ENCODE measurements at regions not wholly inside any gene's neighbourhood (a gene's known extent, or its start where the extent isn't known, plus 50 kb on each side); places are given as distances from the start of the nearest gene placed in this dataset.

DNA sequence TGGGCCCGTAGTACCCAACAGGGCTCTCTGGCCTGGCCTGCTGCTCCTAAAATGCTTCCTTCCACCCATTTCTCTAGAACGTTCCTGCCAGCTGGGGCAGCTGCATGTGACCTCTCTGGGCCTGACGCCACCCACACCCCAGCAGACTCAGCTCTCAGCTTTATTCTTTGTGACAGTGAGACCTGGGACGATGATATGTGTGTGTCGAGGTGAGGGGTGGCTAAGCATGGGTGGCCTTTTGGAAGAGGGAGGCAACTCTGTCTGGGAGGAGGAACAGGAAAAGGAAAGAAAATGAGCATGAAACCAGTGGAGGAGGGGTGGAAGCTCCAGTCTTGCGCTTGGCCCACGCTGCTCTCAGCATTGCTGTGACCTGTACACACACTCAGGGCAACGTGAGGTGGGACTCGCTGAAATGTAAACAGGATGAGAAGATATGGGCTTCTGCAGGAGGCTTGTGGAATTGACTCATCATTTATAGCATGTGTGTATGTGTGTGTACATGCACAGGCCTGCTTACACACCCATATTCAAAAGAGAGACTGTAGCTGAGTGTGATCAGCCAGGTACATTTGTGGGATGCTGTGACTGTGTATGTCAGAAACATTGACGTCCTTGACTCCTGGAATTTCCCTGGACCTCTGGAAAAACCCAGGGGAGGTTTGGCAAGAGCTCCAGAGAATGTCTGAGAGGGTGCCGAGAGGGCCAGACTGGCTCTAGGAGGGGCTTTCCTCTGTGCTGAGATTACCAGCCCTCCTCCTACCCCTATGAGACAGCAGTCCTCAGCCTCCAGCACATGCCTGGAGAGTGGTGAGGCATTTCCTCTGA lies 137.9 kb downstream of the PJA1 start:
- peaks cover 26% of the 10 kb centered on the region for H3K4me1 ChIP-seq (ENCODE audit: low read length)
- no peaks in the 10 kb centered on the region for H3K36me3 ChIP-seq (replicated peaks; ENCODE audit: low read depth, low read length)
- H3K9ac ChIP-seq (ENCODE audit: low read length) = no peak overlapping the region
- H3K4me2 ChIP-seq (ENCODE audit: low read length) = peak overlapping the region; percentile 33; the same call in 1 of the 2 replicates
- no peak overlapping the region; the same call in 1 of the 2 replicates for H3K27ac ChIP-seq (ENCODE audit: low read length)
- no peaks in the 10 kb centered on the region for H3K27me3 ChIP-seq (ENCODE audit: low read depth, low read length)
- no peaks in the 10 kb centered on the region for H3K79me2 ChIP-seq (ENCODE audit: low read length)
- no peaks in the 10 kb centered on the region for H3K9me3 ChIP-seq (ENCODE audit: insufficient read depth, low read length)
- H3K4me3 ChIP-seq (ENCODE audit: low read length) = no peak overlapping the region
- no peak overlapping the region for H2AFZ ChIP-seq (ENCODE audit: low read depth, low read length)
- H4K20me1 ChIP-seq (ENCODE audit: insufficient read depth, low read length) = no peaks in the 10 kb centered on the region
- TF ChIP-seq, protein P1, sequence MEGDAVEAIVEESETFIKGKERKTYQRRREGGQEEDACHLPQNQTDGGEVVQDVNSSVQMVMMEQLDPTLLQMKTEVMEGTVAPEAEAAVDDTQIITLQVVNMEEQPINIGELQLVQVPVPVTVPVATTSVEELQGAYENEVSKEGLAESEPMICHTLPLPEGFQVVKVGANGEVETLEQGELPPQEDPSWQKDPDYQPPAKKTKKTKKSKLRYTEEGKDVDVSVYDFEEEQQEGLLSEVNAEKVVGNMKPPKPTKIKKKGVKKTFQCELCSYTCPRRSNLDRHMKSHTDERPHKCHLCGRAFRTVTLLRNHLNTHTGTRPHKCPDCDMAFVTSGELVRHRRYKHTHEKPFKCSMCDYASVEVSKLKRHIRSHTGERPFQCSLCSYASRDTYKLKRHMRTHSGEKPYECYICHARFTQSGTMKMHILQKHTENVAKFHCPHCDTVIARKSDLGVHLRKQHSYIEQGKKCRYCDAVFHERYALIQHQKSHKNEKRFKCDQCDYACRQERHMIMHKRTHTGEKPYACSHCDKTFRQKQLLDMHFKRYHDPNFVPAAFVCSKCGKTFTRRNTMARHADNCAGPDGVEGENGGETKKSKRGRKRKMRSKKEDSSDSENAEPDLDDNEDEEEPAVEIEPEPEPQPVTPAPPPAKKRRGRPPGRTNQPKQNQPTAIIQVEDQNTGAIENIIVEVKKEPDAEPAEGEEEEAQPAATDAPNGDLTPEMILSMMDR (IDR thresholded peaks at IDR 0.05; ENCODE audit: low read depth, low read length) = no peak
- no peak for TF ChIP-seq EZH2phosphoT487 (IDR thresholded peaks at IDR 0.05; ENCODE audit: low read depth)

DNA sequence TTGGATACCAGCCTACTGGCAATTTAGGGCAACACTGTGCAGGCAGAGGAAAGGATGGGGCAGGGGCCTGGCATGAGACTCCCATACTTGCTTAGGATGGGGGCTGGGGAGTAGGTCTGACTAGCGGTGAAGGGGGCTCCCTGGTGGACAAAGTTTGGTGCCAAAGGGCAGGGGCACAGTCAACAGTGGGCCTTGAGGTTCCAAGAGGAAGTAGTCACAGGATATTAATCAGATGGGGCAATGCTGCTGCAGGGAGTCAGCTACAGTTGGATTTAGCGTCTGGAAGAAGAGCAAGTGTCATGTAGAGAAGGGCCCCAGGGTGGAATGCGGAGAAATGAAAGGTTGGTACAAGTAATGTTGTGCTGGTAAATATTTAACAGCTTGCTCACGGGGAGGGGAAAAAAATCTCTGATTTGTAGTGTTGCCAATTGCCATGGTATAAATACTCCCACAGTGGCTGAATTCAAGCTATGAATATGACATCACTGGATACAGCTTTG lies 139.4 kb downstream of the PJA1 start:
- Histone ChIP-seq H3K79me2 (ENCODE audit: low read length) (no peaks in the 10 kb centered on the region), H2AFZ (ENCODE audit: low read depth, low read length) (no peak overlapping the region), H3K4me1 (ENCODE audit: low read length) (peaks cover 26% of the 10 kb centered on the region), H3K4me2 (ENCODE audit: low read length) (no peak overlapping the region), H3K9me3 (ENCODE audit: insufficient read depth, low read length) (no peaks in the 10 kb centered on the region), H4K20me1 (ENCODE audit: insufficient read depth, low read length) (no peaks in the 10 kb centered on the region), H3K9ac (ENCODE audit: low read length) (no peak overlapping the region), H3K27ac (ENCODE audit: low read length) (no peak overlapping the region), H3K4me3 (ENCODE audit: low read length) (no peak overlapping the region), H3K36me3 (replicated peaks; ENCODE audit: low read depth, low read length) (no peaks in the 10 kb centered on the region), H3K27me3 (ENCODE audit: low read depth, low read length) (no peaks in the 10 kb centered on the region)
- no peak for TF ChIP-seq EZH2phosphoT487 (IDR thresholded peaks at IDR 0.05; ENCODE audit: low read depth)
- TF ChIP-seq, protein P1 (IDR thresholded peaks at IDR 0.05; ENCODE audit: low read depth, low read length) = no peak

DNA sequence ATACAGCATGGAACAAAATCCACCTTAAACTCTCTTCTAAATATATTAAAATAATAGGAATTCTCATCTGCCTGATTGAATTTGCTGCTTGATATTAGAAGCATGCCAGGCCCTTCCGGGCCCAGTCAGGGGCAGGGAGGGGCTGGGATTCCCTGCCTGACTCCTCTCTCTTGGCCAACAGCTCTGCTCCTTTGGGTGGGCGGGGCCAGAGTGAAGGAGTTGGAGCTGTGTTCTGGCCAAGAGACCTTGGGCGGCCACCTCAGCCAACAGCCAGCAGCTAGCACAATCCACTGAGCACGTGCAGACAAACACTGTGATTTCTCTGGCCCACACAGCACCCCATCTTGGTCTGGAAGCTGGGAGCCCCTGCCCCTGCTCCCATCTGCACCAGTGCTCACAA lies 140.3 kb downstream of the PJA1 start:
- TF ChIP-seq, protein P1 (IDR thresholded peaks at IDR 0.05; ENCODE audit: low read depth, low read length) = no peak
- TF ChIP-seq EZH2phosphoT487 (IDR thresholded peaks at IDR 0.05; ENCODE audit: low read depth) = no peak
- Histone ChIP-seq H3K4me3 (ENCODE audit: low read length) (no peak overlapping the region), H2AFZ (ENCODE audit: low read depth, low read length) (no peak overlapping the region), H3K79me2 (ENCODE audit: low read length) (no peaks in the 10 kb centered on the region), H3K9me3 (ENCODE audit: insufficient read depth, low read length) (no peaks in the 10 kb centered on the region), H3K27me3 (ENCODE audit: low read depth, low read length) (no peaks in the 10 kb centered on the region), H3K36me3 (replicated peaks; ENCODE audit: low read depth, low read length) (no peaks in the 10 kb centered on the region), H3K27ac (ENCODE audit: low read length) (no peak overlapping the region), H3K9ac (ENCODE audit: low read length) (no peak overlapping the region), H3K4me1 (ENCODE audit: low read length) (peaks cover 26% of the 10 kb centered on the region), H3K4me2 (ENCODE audit: low read length) (no peak overlapping the region), H4K20me1 (ENCODE audit: insufficient read depth, low read length) (no peaks in the 10 kb centered on the region)

DNA sequence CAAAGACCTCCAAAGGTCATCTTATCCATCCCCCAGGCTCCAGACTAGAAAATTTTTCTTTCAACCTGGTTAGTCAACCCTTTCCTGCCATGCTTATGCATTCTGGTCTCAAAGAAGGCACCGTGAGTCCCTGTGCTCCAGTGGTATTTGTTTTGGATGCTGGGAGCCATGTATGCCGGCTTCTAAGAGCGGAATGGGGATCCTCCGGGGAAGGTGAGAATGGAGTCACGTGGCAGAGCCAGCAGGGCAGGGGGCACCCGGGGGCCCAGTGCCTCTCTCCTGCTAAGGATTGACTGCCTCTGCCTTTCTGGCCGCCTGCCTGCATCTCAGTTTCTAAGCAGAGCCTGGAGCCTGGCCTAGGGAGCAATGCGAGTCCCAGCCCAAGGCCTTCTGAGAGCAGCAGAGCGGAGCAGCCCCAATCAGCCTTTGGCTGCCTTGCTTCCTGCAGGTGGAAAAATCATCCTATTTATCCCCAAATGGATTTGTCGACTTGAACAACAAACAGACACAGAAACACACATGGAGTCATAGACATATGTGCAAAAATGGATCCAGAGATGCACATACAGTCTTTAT lies 141.0 kb downstream of the PJA1 start:
- Histone ChIP-seq H2AFZ (ENCODE audit: low read depth, low read length) (no peak overlapping the region), H3K9ac (ENCODE audit: low read length) (no peak overlapping the region), H3K9me3 (ENCODE audit: insufficient read depth, low read length) (no peaks in the 10 kb centered on the region), H4K20me1 (ENCODE audit: insufficient read depth, low read length) (no peaks in the 10 kb centered on the region), H3K27ac (ENCODE audit: low read length) (no peak overlapping the region), H3K4me2 (ENCODE audit: low read length) (no peak overlapping the region), H3K36me3 (replicated peaks; ENCODE audit: low read depth, low read length) (no peaks in the 10 kb centered on the region), H3K4me3 (ENCODE audit: low read length) (no peak overlapping the region), H3K4me1 (ENCODE audit: low read length) (peaks cover 25% of the 10 kb centered on the region), H3K79me2 (ENCODE audit: low read length) (no peaks in the 10 kb centered on the region), H3K27me3 (ENCODE audit: low read depth, low read length) (no peaks in the 10 kb centered on the region)
- TF ChIP-seq, protein P1 (IDR thresholded peaks at IDR 0.05; ENCODE audit: low read depth, low read length) = no peak
- TF ChIP-seq EZH2phosphoT487 (IDR thresholded peaks at IDR 0.05; ENCODE audit: low read depth) = no peak

Measured in OCI-LY3 (cell line).